Coronary artery (tissue), 2 donors: ENCODE measurements at regions not wholly inside any gene's neighbourhood (a gene's known extent, or its start where the extent isn't known, plus 50 kb on each side); places are given as distances from the start of the nearest gene placed in this dataset.

Source experiments
- DNase-seq: peaks from one replicate; pipeline ENCODE4 v3.0.0-alpha.2; 2017; ENCODE audit warnings: low spot score
- H3K27ac ChIP-seq, 2 donors: fragments of 200-600 bp; sonication (generic); one replicate each; pipeline ENCODE4 v1.5.1; 2016 to 2019
- H3K4me3 ChIP-seq: fragments of 200-600 bp; sonication (generic); 2 replicates; pipeline ENCODE4 v1.5.1; 2016; ENCODE audit warnings: mild to moderate bottlenecking, moderate library complexity
- CTCF ChIP-seq: fragments of 200-600 bp; sonication (generic); IDR thresholded peaks from one replicate; pipeline ENCODE4 v1.5.1; 2019; ENCODE audit warnings: antibody characterized with exemption

GRCh38 chr14:96631030-96631429 lies 128.8 kb downstream of the PAPOLA start:
- Histone ChIP-seq H3K27ac (no peak overlapping the region), H3K4me3 (no peak overlapping the region)
- no peak for DNase-seq
- no peak for TF ChIP-seq CTCF

DNA sequence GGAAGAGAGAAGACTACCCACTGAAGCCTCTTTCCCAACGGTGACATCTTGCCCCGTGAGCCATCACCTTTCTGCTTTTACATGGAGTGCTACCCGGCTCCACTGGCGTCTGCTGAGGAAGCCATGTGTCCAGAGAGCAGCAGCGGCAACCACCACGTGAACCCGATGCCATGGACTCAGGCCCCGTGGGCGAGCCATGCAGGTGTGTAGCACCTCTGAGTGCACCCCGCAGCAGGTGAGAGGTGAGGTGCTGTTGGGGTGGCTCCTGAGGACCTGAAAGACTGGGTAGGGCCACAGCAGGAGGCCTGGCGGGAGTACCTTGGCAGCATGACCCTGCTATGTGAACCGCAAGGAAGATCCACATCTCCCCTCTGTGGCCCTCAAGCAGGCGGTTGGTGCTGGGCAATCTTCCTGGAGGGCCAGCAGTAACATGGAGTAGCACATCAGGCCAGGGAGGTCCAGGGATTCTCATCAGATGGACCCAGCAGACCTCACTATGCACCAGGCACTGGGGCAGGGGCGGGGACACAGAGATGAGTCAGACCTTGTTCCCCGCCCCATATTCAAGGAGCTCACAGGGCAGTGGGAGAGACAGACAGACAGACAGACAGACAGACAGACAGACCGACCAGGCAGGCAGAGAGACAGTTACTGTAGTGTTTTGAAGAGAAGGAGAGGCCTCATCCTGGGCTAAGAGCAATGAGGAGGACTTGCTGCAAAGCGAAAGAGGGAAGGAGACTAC lies 129.6 kb downstream of the PAPOLA start:
- Histone ChIP-seq H3K4me3 (no peak overlapping the region), H3K27ac (no peak overlapping the region)
- peak; percentile 53 for DNase-seq
- TF ChIP-seq CTCF, result no peak

- no peak for DNase-seq
- TF ChIP-seq CTCF, result no peak
- Histone ChIP-seq H3K4me3 (no peak overlapping the region), H3K27ac (no peak overlapping the region)
Measured at GRCh38 chr14:96632363-96632758, 130.2 kb downstream of the PAPOLA start.

GRCh38 chr14:96633096-96633495 lies 130.9 kb downstream of the PAPOLA start:
- DNase-seq, result no peak
- TF ChIP-seq CTCF, result no peak
- H3K4me3 ChIP-seq, result no peak overlapping the region
- H3K27ac ChIP-seq, result no peak overlapping the region

- Histone ChIP-seq H3K4me3 (no peak overlapping the region), H3K27ac (no peak overlapping the region)
- DNase-seq, result peak; percentile 53
- no peak for TF ChIP-seq CTCF
Measured at GRCh38 chr14:96634481-96634880, 132.3 kb downstream of the PAPOLA start.

- DNase-seq, result peak; percentile 61
- Histone ChIP-seq H3K27ac (no peak overlapping the region), H3K4me3 (no peak overlapping the region)
- no peak for TF ChIP-seq CTCF
Measured at GRCh38 chr14:96634896-96635295, 132.7 kb downstream of the PAPOLA start.

DNA sequence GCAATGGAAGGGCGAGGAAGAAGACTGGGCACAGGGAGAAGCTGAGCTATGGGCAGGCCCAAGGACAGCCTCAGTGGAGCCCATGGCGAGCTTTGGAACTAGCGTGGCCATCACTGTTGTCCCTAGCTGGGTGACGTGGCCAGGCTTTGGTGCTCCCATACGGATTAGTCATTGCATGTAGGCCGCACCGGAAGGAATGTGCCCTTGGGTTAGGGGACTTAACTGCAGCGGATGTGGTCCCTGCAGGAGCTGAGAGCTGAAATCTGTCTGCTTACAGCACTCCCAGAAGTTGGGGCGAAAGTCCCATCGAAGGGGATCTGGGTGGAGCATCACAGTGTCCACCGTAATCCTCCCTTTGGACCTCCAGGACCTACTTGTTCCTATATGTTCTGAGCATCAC lies 133.7 kb downstream of the PAPOLA start:
- peak; percentile 38 for DNase-seq
- Histone ChIP-seq H3K4me3 (no peak overlapping the region), H3K27ac (no peak overlapping the region)
- no peak for TF ChIP-seq CTCF
